Astrocyte (in vitro differentiated cells and primary cell): ENCODE measurements at regions not wholly inside any gene's neighbourhood (a gene's known extent, or its start where the extent isn't known, plus 50 kb on each side); places are given as distances from the start of the nearest gene placed in this dataset.

ENCODE experiments used
- DNase-seq: peaks from one replicate; pipeline ENCODE4 v3.0.0-alpha.2; 2010; ENCODE audit warnings: low read depth
- FAIRE-seq: peaks from 2 replicates; lab custom pipeline; 2011; peaks lifted over from hg19 to GRCh38; lab: Jason Lieb, UNC
- H2AFZ ChIP-seq: 2 replicates; pipeline ENCODE4 v1.6.0; 2012; ENCODE audit warnings: low read depth, low read length, inconsistent platforms
- H3K27ac ChIP-seq: 2 replicates; pipeline ENCODE4 v1.5.1; 2011; ENCODE audit warnings: low read depth, low read length, inconsistent platforms
- H3K27me3 ChIP-seq: 2 replicates; pipeline ENCODE4 v1.6.0; 2011; ENCODE audit warnings: low read length, inconsistent platforms; ENCODE audit not compliant: insufficient read depth
- H3K36me3 ChIP-seq: 2 replicates; pipeline ENCODE4 v1.5.1; 2011; ENCODE audit warnings: low read length, inconsistent platforms; ENCODE audit not compliant: insufficient read depth
- H3K4me1 ChIP-seq: 2 replicates; pipeline ENCODE4 v1.5.1; 2011; ENCODE audit warnings: low read length, inconsistent platforms; ENCODE audit not compliant: insufficient read depth
- H3K4me2 ChIP-seq: 2 replicates; pipeline ENCODE4 v1.6.0; 2012; ENCODE audit warnings: low read length, inconsistent platforms
- H3K4me3 ChIP-seq: 2 replicates; pipeline ENCODE4 v1.5.1; 2011; ENCODE audit warnings: low read depth, mild to moderate bottlenecking, low read length, inconsistent platforms; ENCODE audit not compliant: insufficient read depth
- H3K79me2 ChIP-seq: 2 replicates; pipeline ENCODE4 v1.6.0; 2012; ENCODE audit warnings: mild to moderate bottlenecking, low read length, inconsistent platforms; ENCODE audit not compliant: insufficient read depth
- H3K9ac ChIP-seq: 2 replicates; pipeline ENCODE4 v1.6.0; 2012; ENCODE audit warnings: mild to moderate bottlenecking, low read length, inconsistent platforms
- H3K9me3 ChIP-seq: 2 replicates; pipeline ENCODE4 v1.5.1; 2012; ENCODE audit warnings: low read depth, mild to moderate bottlenecking, low read length, inconsistent platforms; ENCODE audit not compliant: insufficient read depth
- H4K20me1 ChIP-seq: 2 replicates; pipeline ENCODE4 v1.6.0; 2012; ENCODE audit warnings: low read length, inconsistent platforms; ENCODE audit not compliant: insufficient read depth
- H3K27ac Mint-ChIP-seq: one replicate; pipeline ENCODE4 v1.8.0; 2021; ENCODE audit warnings: mild to moderate bottlenecking, mixed read lengths; ENCODE audit not compliant: unreplicated experiment
- H3K27me3 Mint-ChIP-seq: one replicate; pipeline ENCODE4 v1.8.0; 2021; ENCODE audit warnings: low read depth, mixed read lengths; ENCODE audit not compliant: unreplicated experiment
- H3K36me3 Mint-ChIP-seq: one replicate; pipeline ENCODE4 v1.8.0; 2021; ENCODE audit warnings: low read depth, mixed read lengths; ENCODE audit not compliant: unreplicated experiment
- H3K4me1 Mint-ChIP-seq: one replicate; pipeline ENCODE4 v1.8.0; 2021; ENCODE audit warnings: low read depth, mixed read lengths; ENCODE audit not compliant: unreplicated experiment
- H3K4me3 Mint-ChIP-seq: one replicate; pipeline ENCODE4 v1.8.0; 2021; ENCODE audit warnings: mild to moderate bottlenecking, moderate library complexity, mixed read lengths; ENCODE audit not compliant: unreplicated experiment
- H3K9me3 Mint-ChIP-seq: one replicate; pipeline ENCODE4 v1.8.0; 2021; ENCODE audit warnings: mild to moderate bottlenecking, mixed read lengths; ENCODE audit not compliant: unreplicated experiment
- EZH2 ChIP-seq: IDR thresholded peaks from 2 replicates; pipeline ENCODE4 v1.6.1; 2012; ENCODE audit warnings: mild to moderate bottlenecking, low read length, inconsistent platforms; ENCODE audit not compliant: insufficient read depth
- TF ChIP-seq, protein P1 (sequence below): IDR thresholded peaks from 2 replicates; pipeline ENCODE4 v1.5.1; 2011; ENCODE audit warnings: low read depth, mild to moderate bottlenecking, inconsistent platforms, low read length, moderate library complexity; ENCODE audit not compliant: insufficient read depth

GRCh38 chr11:95544095-95544856, 245.3 kb downstream of the FAM76B start:
- TF ChIP-seq, protein P1, sequence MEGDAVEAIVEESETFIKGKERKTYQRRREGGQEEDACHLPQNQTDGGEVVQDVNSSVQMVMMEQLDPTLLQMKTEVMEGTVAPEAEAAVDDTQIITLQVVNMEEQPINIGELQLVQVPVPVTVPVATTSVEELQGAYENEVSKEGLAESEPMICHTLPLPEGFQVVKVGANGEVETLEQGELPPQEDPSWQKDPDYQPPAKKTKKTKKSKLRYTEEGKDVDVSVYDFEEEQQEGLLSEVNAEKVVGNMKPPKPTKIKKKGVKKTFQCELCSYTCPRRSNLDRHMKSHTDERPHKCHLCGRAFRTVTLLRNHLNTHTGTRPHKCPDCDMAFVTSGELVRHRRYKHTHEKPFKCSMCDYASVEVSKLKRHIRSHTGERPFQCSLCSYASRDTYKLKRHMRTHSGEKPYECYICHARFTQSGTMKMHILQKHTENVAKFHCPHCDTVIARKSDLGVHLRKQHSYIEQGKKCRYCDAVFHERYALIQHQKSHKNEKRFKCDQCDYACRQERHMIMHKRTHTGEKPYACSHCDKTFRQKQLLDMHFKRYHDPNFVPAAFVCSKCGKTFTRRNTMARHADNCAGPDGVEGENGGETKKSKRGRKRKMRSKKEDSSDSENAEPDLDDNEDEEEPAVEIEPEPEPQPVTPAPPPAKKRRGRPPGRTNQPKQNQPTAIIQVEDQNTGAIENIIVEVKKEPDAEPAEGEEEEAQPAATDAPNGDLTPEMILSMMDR = no peak
- Mint-ChIP-seq H3K4me1 (peaks cover 14% of the 10 kb centered on the region), H3K4me3 (no peak overlapping the region), H3K27me3 (peaks cover 6% of the 10 kb centered on the region), H3K36me3 (no peaks in the 10 kb centered on the region), H3K9me3 (no peaks in the 10 kb centered on the region), H3K27ac (no peak overlapping the region)
- Histone ChIP-seq H3K9me3 (no peaks in the 10 kb centered on the region), H3K4me3 (no peak overlapping the region), H3K79me2 (no peaks in the 10 kb centered on the region), H3K36me3 (no peaks in the 10 kb centered on the region), H3K4me2 (peak overlapping the region; percentile 3), H3K4me1 (peaks cover 6% of the 10 kb centered on the region), H4K20me1 (no peaks in the 10 kb centered on the region), H2AFZ (no peak overlapping the region), H3K27ac (no peak overlapping the region), H3K9ac (no peak overlapping the region), H3K27me3 (no peaks in the 10 kb centered on the region)
- FAIRE-seq (peak; percentile 73), DNase-seq (peak; percentile 64)

GRCh38 chr11:95542868-95543551, 246.6 kb downstream of the FAM76B start:
- Mint-ChIP-seq H3K27ac (no peak overlapping the region), H3K36me3 (no peaks in the 10 kb centered on the region), H3K4me1 (peaks cover 13% of the 10 kb centered on the region), H3K27me3 (peaks cover 6% of the 10 kb centered on the region), H3K4me3 (no peak overlapping the region), H3K9me3 (no peaks in the 10 kb centered on the region)
- no peak overlapping the region for H2AFZ ChIP-seq
- no peaks in the 10 kb centered on the region for H3K27me3 ChIP-seq
- no peaks in the 10 kb centered on the region for H3K79me2 ChIP-seq
- H3K4me2 ChIP-seq = no peak overlapping the region
- DNase-seq (no peak), FAIRE-seq (no peak)
- H3K27ac ChIP-seq = no peak overlapping the region
- TF ChIP-seq, protein P1 = no peak
- no peak for TF ChIP-seq EZH2
- no peaks in the 10 kb centered on the region for H4K20me1 ChIP-seq
- H3K4me3 ChIP-seq = no peak overlapping the region
- peaks cover 6% of the 10 kb centered on the region for H3K4me1 ChIP-seq
- H3K9ac ChIP-seq = no peak overlapping the region
- H3K9me3 ChIP-seq = no peaks in the 10 kb centered on the region
- no peaks in the 10 kb centered on the region for H3K36me3 ChIP-seq

DNA sequence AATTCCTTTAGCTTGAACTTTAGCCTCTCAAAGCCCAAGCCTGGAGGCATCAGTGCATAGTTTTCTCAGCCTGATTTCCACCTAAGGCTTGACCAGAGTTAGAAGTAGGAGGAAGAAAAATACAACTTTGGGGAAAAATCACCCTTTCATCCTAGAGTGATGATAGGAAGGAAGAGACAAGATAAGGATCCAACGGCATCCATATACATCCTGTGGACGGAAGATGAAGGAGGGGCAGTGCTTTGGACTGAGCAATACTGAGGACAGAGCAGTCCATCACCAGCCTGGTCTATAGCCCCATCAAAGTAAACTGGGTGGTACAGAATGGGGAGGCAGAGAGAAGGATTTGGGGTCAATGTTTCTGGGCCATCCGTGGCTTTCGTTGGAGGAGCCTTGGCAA, 247.9 kb downstream of the FAM76B start:
- TF ChIP-seq, protein P1 = no peak
- TF ChIP-seq EZH2 = no peak
- H3K9me3 Mint-ChIP-seq = no peaks in the 10 kb centered on the region
- no peak overlapping the region for H3K9ac ChIP-seq
- H3K4me3 Mint-ChIP-seq = no peak overlapping the region
- H3K4me1 Mint-ChIP-seq = peaks cover 10% of the 10 kb centered on the region
- H3K27ac Mint-ChIP-seq = no peak overlapping the region
- DNase-seq (no peak), FAIRE-seq (no peak)
- H3K4me2 ChIP-seq = no peak overlapping the region
- H3K4me1 ChIP-seq = peaks cover 6% of the 10 kb centered on the region
- H4K20me1 ChIP-seq = no peaks in the 10 kb centered on the region
- H3K27me3 ChIP-seq = no peaks in the 10 kb centered on the region
- H3K27me3 Mint-ChIP-seq = peaks cover 8% of the 10 kb centered on the region
- no peak overlapping the region for H3K4me3 ChIP-seq
- H3K9me3 ChIP-seq = no peaks in the 10 kb centered on the region
- no peak overlapping the region for H2AFZ ChIP-seq
- no peaks in the 10 kb centered on the region for H3K79me2 ChIP-seq
- no peaks in the 10 kb centered on the region for H3K36me3 Mint-ChIP-seq
- H3K36me3 ChIP-seq = no peaks in the 10 kb centered on the region
- no peak overlapping the region for H3K27ac ChIP-seq
